SK-N-SH (cell line): ENCODE measurements at regions not wholly inside any gene's neighbourhood (a gene's known extent, or its start where the extent isn't known, plus 50 kb on each side); places are given as distances from the start of the nearest gene placed in this dataset.

Experiments
- CHD2 ChIP-seq: fragments of 150-350 bp; IDR thresholded peaks from 2 replicates; pipeline ENCODE4 v1.6.1; 2018; ENCODE audit warnings: low read length; ENCODE audit not compliant: partially characterized antibody
- ELF1 ChIP-seq: IDR thresholded peaks from 2 replicates; pipeline ENCODE4 v1.4.0; 2012
- FOSL2 ChIP-seq: IDR thresholded peaks from 2 replicates; pipeline ENCODE4 v1.4.0; 2012; ENCODE audit warnings: low read depth, mild to moderate bottlenecking, moderate library complexity, borderline replicate concordance
- JUND ChIP-seq: IDR thresholded peaks from 2 replicates; pipeline ENCODE4 v1.4.0; 2012
- MEF2A ChIP-seq: IDR thresholded peaks from 2 replicates; pipeline ENCODE4 v1.4.0; 2012; ENCODE audit warnings: low read depth, borderline replicate concordance
- POLR2AphosphoS5 ChIP-seq: IDR thresholded peaks from 2 replicates; pipeline ENCODE4 v1.6.1; 2012; ENCODE audit warnings: low read depth, low read length
- RFX5 ChIP-seq: IDR thresholded peaks from 2 replicates; pipeline ENCODE4 v1.6.1; 2012; ENCODE audit warnings: mild to moderate bottlenecking, improper control_type of control experiment, low read length
- TAF1 ChIP-seq: IDR thresholded peaks from 2 replicates; pipeline ENCODE4 v1.6.1; 2012; ENCODE audit warnings: low read depth, mild to moderate bottlenecking, low read length, moderate library complexity, borderline replicate concordance
- TF ChIP-seq, protein P1 (sequence below): fragments of 200-600 bp; sonication (generic); IDR thresholded peaks from 2 replicates; pipeline ENCODE4 v1.6.1; 2017; ENCODE audit warnings: antibody characterized with exemption, mild to moderate bottlenecking, moderate library complexity
- TF ChIP-seq, protein P2 (sequence below): fragments of 150-350 bp; IDR thresholded peaks from 2 replicates; pipeline ENCODE4 v1.6.1; 2017; ENCODE audit warnings: antibody characterized with exemption, low read length, low read depth, borderline replicate concordance

- TF ChIP-seq, protein P1, sequence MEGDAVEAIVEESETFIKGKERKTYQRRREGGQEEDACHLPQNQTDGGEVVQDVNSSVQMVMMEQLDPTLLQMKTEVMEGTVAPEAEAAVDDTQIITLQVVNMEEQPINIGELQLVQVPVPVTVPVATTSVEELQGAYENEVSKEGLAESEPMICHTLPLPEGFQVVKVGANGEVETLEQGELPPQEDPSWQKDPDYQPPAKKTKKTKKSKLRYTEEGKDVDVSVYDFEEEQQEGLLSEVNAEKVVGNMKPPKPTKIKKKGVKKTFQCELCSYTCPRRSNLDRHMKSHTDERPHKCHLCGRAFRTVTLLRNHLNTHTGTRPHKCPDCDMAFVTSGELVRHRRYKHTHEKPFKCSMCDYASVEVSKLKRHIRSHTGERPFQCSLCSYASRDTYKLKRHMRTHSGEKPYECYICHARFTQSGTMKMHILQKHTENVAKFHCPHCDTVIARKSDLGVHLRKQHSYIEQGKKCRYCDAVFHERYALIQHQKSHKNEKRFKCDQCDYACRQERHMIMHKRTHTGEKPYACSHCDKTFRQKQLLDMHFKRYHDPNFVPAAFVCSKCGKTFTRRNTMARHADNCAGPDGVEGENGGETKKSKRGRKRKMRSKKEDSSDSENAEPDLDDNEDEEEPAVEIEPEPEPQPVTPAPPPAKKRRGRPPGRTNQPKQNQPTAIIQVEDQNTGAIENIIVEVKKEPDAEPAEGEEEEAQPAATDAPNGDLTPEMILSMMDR, result no peak
- TF ChIP-seq POLR2AphosphoS5 (no peak), MEF2A (no peak), FOSL2 (no peak), RFX5 (no peak), TAF1 (no peak), CHD2 (no peak), JUND (no peak), ELF1 (no peak)
- TF ChIP-seq, protein P2, sequence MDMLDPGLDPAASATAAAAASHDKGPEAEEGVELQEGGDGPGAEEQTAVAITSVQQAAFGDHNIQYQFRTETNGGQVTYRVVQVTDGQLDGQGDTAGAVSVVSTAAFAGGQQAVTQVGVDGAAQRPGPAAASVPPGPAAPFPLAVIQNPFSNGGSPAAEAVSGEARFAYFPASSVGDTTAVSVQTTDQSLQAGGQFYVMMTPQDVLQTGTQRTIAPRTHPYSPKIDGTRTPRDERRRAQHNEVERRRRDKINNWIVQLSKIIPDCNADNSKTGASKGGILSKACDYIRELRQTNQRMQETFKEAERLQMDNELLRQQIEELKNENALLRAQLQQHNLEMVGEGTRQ, result no peak
Observed at GRCh38 chr10:112071596-112072133, 111.9 kb downstream of the GPAM start.
